Endothelial cell of umbilical vein (primary cell): ENCODE measurements at regions not wholly inside any gene's neighbourhood (a gene's known extent, or its start where the extent isn't known, plus 50 kb on each side); places are given as distances from the start of the nearest gene placed in this dataset.

Experiments used
- BruUV-seq: library from RNA; stranded (reverse); fragments of 400-500 nt; replicated peaks from 2 replicates; lab custom pipeline; 2021; lab: Mats Ljungman, UMichigan
- CTCF ChIA-PET: fragments of 300-600, 350-600 bp; sonication (Branson Sonifier 250); formaldehyde crosslinking; loops from one replicate; lab custom pipeline; 2021; ENCODE audit warnings: antibody characterized with exemption, inconsistent platforms; lab: Charles Lee
- POLR2A ChIA-PET: fragments of 300-600, 350-600 bp; sonication (Branson Sonifier 250); formaldehyde crosslinking; loops from one replicate; lab custom pipeline; 2021; ENCODE audit warnings: antibody characterized with exemption, inconsistent platforms; lab: Charles Lee
- DNase-seq: peaks from one replicate; pipeline ENCODE4 v3.0.0-alpha.2; 2011; ENCODE audit warnings: low read depth, low spot score
- FAIRE-seq: peaks from 2 replicates; lab custom pipeline; 2011; peaks lifted over from hg19 to GRCh38; lab: Jason Lieb, UNC
- H2AFZ ChIP-seq: 2 replicates; pipeline ENCODE4 v1.6.0; 2012; ENCODE audit warnings: low read depth, low read length, control low read depth, inconsistent platforms
- H3K27ac ChIP-seq: 2 replicates; pipeline ENCODE4 v1.5.1; 2011; ENCODE audit warnings: low read depth, mild to moderate bottlenecking, control low read depth, low read length, moderate library complexity; ENCODE audit not compliant: insufficient read depth
- H3K27me3 ChIP-seq, 2 experiments: 2 replicates each; pipeline versions ENCODE4 v1.6.0 to v1.6.1; 2011; ENCODE audit warnings: low read length in 2 of 2, mixed read lengths in 1 of 2; ENCODE audit not compliant: control insufficient read depth in 2 of 2, insufficient read depth in 2 of 2
- H3K36me3 ChIP-seq, 2 experiments: 2 replicates in 1 of 2; 3 replicates in 1 of 2; pipeline ENCODE4 v1.5.1; 2011; ENCODE audit warnings: low read length in 2 of 2, mild to moderate bottlenecking in 1 of 2, moderate library complexity in 1 of 2; ENCODE audit not compliant: control insufficient read depth in 2 of 2, insufficient read depth in 2 of 2; ENCODE audit errors: extremely low read depth in 1 of 2
- H3K4me1 ChIP-seq: 3 replicates; pipeline ENCODE4 v1.5.1; 2011; ENCODE audit warnings: mild to moderate bottlenecking, low read length; ENCODE audit not compliant: control insufficient read depth, insufficient read depth; ENCODE audit errors: extremely low read depth
- H3K4me2 ChIP-seq: 2 replicates; pipeline ENCODE4 v1.6.1; 2011; ENCODE audit warnings: low read length, control low read depth, mixed read lengths; ENCODE audit not compliant: insufficient read depth
- H3K4me3 ChIP-seq, 3 experiments: fragments of 200-600 bp in 1 of 3; sonication (generic), shearing (Covaris generic) in 1 of 3; replicated peaks in 1 of 3; 2 replicates each; pipeline ENCODE4 v1.5.1; 2011 to 2016; ENCODE audit warnings: control low read depth in 3 of 3, low read length in 3 of 3, mild to moderate bottlenecking in 2 of 3, inconsistent platforms in 1 of 3, low read depth in 1 of 3, moderate library complexity in 1 of 3; ENCODE audit not compliant: insufficient read depth in 1 of 3
- H3K79me2 ChIP-seq: 2 replicates; pipeline ENCODE4 v1.6.0; 2012; ENCODE audit warnings: low read length, inconsistent platforms; ENCODE audit not compliant: control insufficient read depth, insufficient read depth
- H3K9ac ChIP-seq: replicated peaks from 2 replicates; pipeline ENCODE3; 2011; ENCODE audit warnings: low read length, control low read depth; ENCODE audit not compliant: insufficient read depth; ENCODE audit errors: extremely low read depth
- H3K9me1 ChIP-seq: replicated peaks from 3 replicates; pipeline ENCODE4 v1.6.0; 2011; ENCODE audit warnings: mild to moderate bottlenecking, low read length; ENCODE audit not compliant: control insufficient read depth, insufficient read depth; ENCODE audit errors: extremely low read depth
- H3K9me3 ChIP-seq: replicated peaks from 2 replicates; pipeline ENCODE4 v1.5.1; 2012; ENCODE audit warnings: low read length, inconsistent platforms; ENCODE audit not compliant: control insufficient read depth, insufficient read depth
- H4K20me1 ChIP-seq: replicated peaks from 2 replicates; pipeline ENCODE3; 2011; ENCODE audit warnings: mild to moderate bottlenecking, low read length; ENCODE audit not compliant: control insufficient read depth, insufficient read depth; ENCODE audit errors: extremely low read depth
- CTCF ChIP-seq, 2 donors: IDR thresholded peaks; 1 replicate in 1 of 2; 2 replicates in 1 of 2; pipeline ENCODE4 v1.5.1; 2011; ENCODE audit warnings: low read length in 2 of 2, mild to moderate bottlenecking in 2 of 2, moderate library complexity in 2 of 2, control low read depth in 1 of 2, inconsistent platforms in 1 of 2, low read depth in 1 of 2; ENCODE audit not compliant: insufficient read depth in 1 of 2; ENCODE audit errors: extremely low read depth in 1 of 2
- dilution Hi-C: fragments of 300-500 bp; cut with MboI; formaldehyde crosslinking; loops from one replicate; pipeline ENCODE4 v1.15.0; 2019; ENCODE audit warnings: low sequenced_read_pairs; ENCODE audit not compliant: extremely low pct_ligation_motif_present
- intact Hi-C: fragments of 100-400 bp; cut with micrococcal nuclease; formaldehyde crosslinking; loops from one replicate; pipeline ENCODE4 v1.10.0; 2022

- no peak for DNase-seq
- dilution Hi-C loops: no loop called here
Measured at GRCh38 chr1:91099746-91100621, 78.1 kb upstream of the ZNF644 start.

More at GRCh38 chr1:91099746-91100621, 78.1 kb upstream of the ZNF644 start:
- CTCF ChIA-PET: no interaction called here
- no peak overlapping the region for H3K9ac ChIP-seq
- BruUV-seq: no TSS peak
- H3K27me3 ChIP-seq: no peaks in the 10 kb centered on the region
- no peak overlapping the region for H3K27ac ChIP-seq
- H3K79me2 ChIP-seq: no peaks in the 10 kb centered on the region
- H3K9me3 ChIP-seq: no peaks in the 10 kb centered on the region
- no peaks in the 10 kb centered on the region for H3K9me1 ChIP-seq
- no peaks in the 10 kb centered on the region for H3K4me1 ChIP-seq
- intact Hi-C loops: no loop called here
- POLR2A ChIA-PET: no interaction called here
- H3K36me3 ChIP-seq: no peaks in the 10 kb centered on the region
- H3K4me3 ChIP-seq: no peak overlapping the region
- H3K4me2 ChIP-seq: no peak overlapping the region
- no peak for FAIRE-seq
- TF ChIP-seq CTCF (IDR thresholded peaks at IDR 0.05; ENCODE audit: extremely low read depth in 1 of 2, insufficient read depth in 1 of 2, low read depth in 1 of 2, low read length in 2 of 2): no peak
- H2AFZ ChIP-seq: no peak overlapping the region
- H4K20me1 ChIP-seq: no peaks in the 10 kb centered on the region
